Astrocyte (in vitro differentiated cells and primary cell): ENCODE measurements at regions not wholly inside any gene's neighbourhood (a gene's known extent, or its start where the extent isn't known, plus 50 kb on each side); places are given as distances from the start of the nearest gene placed in this dataset.

Source experiments
- EZH2 ChIP-seq: IDR thresholded peaks from 2 replicates; pipeline ENCODE4 v1.6.1; 2012; ENCODE audit warnings: mild to moderate bottlenecking, low read length, inconsistent platforms; ENCODE audit not compliant: insufficient read depth
- TF ChIP-seq, protein P1 (sequence below): IDR thresholded peaks from 2 replicates; pipeline ENCODE4 v1.5.1; 2011; ENCODE audit warnings: low read depth, mild to moderate bottlenecking, inconsistent platforms, low read length, moderate library complexity; ENCODE audit not compliant: insufficient read depth

DNA sequence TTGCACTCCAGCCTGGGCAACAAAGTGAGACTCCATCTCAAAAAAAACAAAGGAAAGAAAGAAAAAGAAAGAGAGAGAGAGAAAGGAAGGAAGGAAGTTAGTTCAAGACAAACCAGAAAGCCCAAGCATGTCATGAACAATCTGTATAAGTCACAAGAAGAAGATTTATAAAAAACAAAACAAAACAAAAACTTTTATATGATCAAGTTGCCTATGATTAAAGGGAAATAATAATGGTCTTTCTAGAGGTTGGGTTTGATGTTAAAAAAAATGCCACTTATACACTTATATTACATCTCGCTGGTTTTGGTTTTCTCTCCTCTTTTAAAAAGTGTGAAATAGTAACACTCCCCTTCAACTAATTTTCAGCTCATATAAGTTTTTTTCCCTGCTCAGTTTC, 146.2 kb upstream of the CARMIL1 start:
- TF ChIP-seq, protein P1, sequence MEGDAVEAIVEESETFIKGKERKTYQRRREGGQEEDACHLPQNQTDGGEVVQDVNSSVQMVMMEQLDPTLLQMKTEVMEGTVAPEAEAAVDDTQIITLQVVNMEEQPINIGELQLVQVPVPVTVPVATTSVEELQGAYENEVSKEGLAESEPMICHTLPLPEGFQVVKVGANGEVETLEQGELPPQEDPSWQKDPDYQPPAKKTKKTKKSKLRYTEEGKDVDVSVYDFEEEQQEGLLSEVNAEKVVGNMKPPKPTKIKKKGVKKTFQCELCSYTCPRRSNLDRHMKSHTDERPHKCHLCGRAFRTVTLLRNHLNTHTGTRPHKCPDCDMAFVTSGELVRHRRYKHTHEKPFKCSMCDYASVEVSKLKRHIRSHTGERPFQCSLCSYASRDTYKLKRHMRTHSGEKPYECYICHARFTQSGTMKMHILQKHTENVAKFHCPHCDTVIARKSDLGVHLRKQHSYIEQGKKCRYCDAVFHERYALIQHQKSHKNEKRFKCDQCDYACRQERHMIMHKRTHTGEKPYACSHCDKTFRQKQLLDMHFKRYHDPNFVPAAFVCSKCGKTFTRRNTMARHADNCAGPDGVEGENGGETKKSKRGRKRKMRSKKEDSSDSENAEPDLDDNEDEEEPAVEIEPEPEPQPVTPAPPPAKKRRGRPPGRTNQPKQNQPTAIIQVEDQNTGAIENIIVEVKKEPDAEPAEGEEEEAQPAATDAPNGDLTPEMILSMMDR, result no peak
- no peak for TF ChIP-seq EZH2
